HG03354 (cell line): ENCODE measurements at regions not wholly inside any gene's neighbourhood (a gene's known extent, or its start where the extent isn't known, plus 50 kb on each side); places are given as distances from the start of the nearest gene placed in this dataset.
"Not testable (repeated sequence)": the region's sequence is repeated elsewhere in the genome, so short reads cannot be mapped to it uniquely, and the experiment has no call there.

ENCODE experiments used
- ATAC-seq: cut with Tn5 transposase; IDR thresholded peaks from one replicate; pipeline ENCODE4 v1.9.1; 2021; ENCODE audit warnings: mild to moderate bottlenecking; ENCODE audit not compliant: unreplicated experiment, poor library complexity, severe bottlenecking

DNA sequence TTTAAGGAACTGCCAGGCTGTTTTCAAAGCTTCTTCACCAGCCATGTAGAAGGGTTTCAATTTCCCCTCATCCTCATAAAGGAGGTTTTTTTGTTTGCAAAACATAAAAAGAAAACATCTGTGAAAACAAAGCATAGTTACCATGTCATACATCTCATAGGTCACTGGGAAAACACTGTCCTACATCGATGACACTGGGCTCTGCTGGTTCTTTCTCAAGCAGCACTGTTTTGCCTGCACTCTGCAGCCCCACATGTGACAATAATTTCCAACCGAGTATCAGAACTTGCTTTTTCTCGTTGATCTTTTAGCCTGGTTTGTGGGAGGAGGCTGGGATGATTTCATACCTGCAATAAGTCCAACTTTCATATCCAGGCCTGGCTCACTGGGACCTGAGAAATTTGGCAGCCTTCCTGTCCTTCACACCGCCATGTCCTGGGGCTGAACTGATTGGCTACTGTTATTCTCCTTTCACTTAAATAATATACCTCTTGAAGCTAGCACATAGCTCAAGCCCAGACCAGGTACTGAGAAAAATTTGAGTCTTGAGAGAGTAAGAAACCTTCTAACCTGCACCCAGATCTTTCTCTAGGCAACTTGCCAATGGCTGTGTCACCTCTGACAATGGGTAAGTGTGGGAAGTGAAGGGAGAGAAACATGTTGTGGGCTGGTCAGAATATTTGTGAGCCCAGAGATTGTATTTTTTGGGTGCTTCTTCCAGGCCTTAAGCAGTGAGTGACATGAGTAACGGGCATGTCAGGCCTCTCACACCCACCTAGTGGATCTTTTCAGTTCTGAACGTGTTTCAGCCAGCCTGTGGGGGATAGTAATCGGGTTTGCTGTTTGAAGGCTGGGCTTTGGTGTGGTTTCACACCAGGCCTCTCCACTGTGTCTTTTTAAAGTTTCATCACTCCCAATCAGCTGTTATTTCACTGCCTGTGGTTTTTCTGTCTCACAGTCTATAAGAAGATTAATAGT lies 502.8 kb downstream of the NTRK2 start:
- no peak for ATAC-seq

DNA sequence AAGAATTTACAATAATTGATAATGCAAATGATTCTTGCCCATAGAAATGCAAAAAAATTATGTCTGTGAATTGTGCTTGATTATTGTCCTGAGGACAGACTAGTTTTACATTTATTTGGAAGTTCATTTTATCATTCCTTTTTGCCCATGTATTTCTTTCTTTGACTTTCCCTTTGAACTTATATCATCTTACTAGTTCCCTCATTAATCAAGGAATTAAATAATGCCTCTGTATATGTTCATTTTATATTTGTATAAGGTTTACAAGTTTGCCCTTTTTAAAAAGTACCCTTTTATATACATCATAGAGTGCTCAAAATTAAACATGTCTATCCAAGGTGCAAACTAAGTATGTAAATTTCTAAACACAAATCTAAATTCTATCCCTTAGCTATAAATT lies 501.6 kb downstream of the NTRK2 start:
- ATAC-seq, result no peak

DNA sequence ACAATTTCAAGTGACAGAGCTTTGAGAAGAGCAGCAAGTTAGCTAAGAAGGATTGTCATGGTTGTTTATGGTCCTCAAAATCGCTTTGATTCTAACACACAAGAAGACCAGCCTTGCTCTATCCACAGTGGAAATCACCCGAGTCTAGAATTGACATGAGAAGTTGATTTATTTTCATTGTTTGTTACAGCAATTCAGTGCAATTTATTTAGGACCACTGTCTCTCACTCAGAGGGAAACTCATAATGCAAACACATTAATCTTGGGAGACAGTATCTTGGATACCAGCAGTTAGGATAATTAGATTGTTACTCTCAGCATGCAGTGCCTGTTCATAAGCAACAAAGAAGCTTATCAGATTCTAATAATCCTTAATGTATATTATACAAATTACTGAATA lies 498.9 kb downstream of the NTRK2 start:
- no peak for ATAC-seq

DNA sequence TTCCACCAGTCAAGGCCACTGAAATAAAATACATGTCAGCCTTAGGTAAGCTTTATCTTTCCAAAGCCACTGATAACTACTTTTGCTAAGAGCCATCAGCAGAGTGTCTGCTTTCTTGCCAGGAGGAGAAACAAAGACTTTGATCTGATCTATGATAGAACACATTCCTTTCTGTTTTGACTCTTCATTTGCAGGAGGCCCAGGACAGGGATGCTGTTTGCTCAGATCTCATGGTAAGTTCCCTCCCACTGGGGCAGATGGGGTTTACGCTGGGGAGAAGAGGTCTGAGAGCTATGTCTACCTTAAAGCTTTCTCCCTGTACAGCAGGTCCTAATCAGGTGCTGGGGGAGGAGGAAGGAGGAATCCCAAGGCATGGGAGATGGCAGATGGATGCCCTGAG lies 497.6 kb downstream of the NTRK2 start:
- no peak for ATAC-seq

DNA sequence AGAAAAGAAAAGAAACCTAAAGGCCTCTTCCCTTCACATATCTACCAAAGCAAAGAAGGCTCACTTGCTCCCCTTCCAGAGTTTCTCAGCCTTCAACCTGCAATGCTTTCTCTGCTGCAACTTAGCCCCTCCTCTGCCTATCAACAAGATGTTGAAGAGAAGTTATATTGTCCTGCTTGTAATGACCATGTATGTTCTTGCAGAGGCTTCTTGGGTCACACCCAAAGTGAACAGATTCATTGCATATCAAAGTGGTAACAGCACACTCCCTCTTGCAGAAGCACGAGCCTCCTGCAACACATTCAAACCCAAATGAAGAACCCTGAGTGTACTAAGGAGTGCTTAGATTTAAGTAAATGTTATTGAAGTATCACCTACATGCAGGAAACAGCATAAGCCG lies 494.3 kb downstream of the NTRK2 start:
- ATAC-seq, result no peak

DNA sequence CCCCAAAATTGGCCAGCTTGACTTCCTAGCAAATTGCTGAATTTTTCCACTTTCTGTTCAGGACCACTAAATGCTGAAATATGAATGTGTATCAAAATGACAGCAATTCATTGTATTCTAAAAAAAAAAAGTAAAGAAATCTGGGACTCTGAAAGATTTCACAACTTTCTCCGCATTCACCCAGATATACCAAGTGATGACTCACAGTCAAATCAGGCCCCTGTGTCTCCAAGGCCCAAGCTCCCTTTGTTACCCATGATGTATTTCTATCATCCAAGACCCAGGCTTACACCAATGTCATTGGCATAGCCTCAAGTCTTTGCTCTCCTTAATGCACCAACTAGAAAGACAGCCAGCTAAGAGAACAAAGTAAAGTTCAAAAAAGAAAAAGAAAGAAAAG lies 493.9 kb downstream of the NTRK2 start:
- ATAC-seq, result no peak

DNA sequence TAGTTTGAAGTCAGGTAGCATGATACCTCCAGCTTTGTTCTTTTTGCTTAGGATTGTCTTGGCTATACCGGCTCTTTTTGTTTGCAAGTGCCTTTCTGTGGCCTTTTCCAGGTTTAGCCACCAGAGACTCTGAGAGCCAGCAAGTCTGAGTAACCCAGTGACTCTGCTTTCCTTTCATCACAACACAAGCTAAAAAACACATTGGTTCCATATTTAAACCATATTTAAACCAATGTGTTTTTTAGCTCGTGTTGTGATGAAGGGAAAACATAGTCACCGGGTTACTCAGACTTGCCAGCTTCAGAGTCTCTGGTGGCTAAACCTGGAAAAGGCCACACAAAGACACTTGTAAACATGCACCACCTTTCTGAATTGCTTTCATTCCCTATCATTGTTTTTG lies 493.3 kb downstream of the NTRK2 start:
- no peak for ATAC-seq

DNA sequence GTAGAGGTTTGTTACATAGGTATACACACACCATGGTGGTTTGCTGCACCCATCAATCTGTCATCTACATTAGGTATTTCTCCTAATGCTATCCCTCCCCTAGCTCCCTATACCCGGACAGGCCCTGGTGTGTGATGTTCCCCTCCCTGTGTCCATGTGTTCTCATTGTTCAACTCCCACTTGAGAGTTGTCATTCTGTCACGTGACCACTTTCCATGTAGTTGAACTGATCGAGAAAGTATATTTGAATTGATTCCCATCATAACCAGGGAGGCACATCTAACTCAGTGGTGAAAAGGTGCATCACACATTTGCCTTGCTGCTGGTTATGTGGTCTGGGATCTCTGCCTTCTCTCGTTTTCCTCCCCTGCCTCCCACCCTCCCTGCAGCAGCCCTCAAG lies 491.4 kb downstream of the NTRK2 start:
- not testable (repeated sequence) for ATAC-seq

DNA sequence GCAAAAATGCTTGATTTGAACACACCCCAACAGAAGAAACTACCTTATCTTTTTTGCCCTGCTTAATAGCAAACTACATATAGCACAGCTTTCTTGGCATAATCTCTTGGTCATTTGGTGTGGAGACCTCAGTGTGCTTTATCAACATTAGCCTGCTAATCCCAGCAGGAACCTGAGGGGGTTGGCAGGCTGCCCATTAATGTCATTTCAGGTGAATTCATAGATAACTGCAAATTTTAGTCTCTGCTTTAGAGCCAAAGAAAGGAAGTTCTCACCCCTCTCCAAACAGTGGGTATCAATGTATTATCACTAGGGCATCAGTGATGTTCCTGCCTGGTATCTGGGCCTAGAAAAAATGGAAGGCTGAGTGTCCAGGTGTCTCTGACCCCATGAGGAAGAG lies 489.0 kb downstream of the NTRK2 start:
- no peak for ATAC-seq

DNA sequence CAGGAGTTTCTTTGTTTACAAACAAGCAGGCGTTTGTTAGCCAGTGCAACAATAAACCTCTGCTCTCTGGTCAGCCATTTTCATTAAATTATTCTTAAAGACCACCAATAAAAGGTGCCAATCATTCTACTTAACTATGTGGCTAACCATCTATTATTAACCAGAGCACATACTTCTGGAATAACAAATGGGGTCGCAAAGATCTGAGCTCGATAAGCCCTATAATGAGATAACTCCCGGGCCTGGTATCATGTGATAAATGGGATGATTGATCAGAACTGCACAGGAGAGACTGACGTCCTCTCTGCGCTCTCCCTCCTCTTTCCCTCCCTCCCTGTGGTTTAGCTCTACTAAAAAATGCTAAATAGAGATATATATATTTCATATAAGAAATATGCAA lies 488.2 kb downstream of the NTRK2 start:
- no peak for ATAC-seq

DNA sequence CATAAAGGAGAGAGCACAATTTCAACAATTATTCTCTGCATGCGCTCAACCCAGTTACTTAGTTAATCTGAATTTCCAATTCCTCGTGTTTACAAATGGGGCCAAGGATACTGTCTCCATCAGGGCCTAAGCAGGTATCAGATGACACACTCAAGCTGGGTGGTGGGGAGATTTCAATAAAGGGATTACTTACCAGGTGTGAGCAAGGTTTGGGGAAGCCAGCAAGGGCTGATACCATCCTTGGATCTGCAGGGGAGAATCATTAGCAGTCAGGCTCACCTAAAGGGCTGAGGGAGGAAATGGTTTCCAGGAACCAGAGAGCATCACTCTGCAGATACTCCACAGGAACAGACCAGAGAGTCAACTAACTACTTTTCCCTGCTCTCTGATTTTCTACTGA lies 487.1 kb downstream of the NTRK2 start:
- no peak for ATAC-seq

DNA sequence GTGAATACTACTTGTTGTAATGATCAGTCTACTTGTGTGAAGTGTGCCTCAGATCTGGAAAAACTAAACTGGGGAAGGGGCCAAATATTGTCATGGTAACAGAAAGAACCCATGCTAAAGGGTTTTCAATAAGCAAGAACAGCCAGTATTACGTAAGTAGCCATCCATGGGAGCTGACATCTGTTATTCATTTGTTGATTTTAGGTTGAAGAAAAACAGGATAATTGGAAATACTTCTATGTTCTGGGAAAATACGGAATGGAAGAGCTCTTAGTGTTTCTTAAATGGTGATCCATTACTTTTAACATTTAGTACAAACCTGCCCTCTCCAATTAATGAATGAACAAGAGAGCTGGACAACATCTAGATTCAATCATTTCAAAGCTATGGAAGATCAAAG lies 485.8 kb downstream of the NTRK2 start:
- ATAC-seq, result no peak

DNA sequence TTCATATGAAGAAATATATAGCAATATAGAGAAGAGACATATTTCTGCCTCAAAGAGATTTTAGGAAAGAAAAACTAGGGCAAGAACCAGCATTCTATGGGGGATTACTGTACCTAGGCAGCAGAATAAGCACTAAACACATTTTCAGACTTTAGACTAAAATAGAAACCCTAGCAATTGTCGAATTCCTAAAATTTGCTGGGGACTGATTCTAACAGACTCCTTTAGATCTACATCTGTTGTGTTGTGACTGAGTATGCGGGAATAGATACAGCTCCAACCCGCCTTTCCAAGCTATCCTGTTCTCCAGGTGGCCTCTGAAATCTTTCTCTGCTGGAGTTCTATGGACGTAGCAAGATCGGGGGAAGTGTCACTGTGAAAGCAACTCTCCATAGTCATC lies 482.2 kb downstream of the NTRK2 start:
- ATAC-seq, result no peak

DNA sequence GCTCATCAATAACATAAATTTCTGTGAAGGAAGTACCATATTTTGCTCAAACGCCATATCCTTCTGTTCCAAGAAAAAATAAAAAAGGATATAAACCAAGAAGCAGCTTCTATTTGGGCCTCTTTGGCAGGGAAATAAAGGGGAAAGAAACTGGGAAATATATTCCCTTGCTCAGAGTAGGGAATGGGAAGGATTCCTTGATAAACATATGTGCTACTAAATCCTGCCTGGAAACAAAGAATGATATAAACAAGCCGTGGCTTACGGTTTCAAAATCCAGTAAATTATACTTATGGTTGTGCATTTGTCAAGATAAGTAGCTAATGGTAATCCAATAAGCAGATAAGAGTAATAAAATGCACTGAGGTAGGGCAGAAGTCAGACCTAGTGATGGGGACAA lies 481.6 kb downstream of the NTRK2 start:
- no peak for ATAC-seq

DNA sequence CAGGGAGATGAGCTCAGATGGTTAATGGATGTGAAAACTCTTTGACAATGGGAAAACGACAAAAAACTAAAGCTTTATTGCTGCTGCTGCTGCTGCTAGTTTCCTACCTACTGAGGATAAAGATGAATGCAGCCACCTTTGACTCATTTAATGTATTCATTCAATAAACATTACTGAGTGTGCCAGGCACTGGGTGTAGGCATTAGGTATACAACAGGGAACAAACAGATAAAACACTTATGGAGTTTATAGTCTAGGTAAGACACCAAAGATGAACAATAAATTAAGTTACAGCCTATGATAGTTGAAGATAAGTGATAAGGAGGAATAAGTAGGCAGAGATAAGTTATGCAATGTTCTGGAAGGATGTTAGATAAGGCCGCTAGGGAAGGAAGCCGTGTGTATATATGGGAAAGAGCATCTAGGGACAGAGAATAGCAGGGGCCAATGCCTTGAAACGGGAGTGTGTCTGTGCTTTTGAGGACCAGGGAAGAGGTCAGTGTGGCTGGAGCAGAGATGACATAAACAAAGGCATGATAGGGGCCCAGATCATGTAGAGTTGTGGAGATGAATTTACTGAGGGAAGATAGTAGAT lies 477.6 kb downstream of the NTRK2 start:
- ATAC-seq, result no peak

DNA sequence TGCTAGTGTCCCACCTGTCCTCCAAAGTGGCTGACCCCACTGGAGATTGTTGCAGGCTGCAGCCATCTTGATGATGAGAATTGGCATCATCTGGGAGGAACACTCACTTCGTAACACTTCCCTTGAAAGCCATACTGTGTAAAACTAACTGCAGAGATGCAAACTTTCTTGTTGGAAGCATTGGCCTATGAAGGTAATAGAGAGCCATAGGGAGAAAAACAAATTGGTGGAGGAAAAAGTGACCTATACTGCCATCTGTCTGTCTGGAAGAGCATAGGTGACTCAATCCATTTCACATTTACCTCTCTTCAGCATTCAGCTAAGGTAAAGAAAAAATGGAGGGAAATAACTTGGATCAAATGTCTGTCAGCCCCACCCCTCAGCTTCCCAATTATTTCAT lies 473.4 kb downstream of the NTRK2 start:
- ATAC-seq, result no peak

DNA sequence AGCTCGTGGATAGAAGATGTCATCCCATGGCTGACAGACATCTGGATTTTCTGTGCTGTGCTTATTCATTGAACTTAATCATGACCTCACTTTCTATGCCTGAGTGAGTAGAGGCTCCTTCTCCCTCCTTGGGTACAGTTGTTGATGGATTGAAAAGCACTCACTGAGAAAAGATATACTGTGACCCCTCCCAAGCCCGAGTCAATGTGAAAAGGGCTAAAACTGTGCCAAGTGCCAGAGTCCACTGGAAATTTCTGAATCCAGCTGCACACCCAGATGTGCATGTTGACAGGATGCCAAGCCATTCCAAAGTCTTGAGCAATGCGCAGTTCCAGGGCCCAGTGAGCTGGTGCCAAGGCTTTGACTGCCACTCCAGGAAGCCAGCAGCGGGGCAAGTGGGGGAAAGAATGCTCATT lies 473.0 kb downstream of the NTRK2 start:
- ATAC-seq, result no peak

DNA sequence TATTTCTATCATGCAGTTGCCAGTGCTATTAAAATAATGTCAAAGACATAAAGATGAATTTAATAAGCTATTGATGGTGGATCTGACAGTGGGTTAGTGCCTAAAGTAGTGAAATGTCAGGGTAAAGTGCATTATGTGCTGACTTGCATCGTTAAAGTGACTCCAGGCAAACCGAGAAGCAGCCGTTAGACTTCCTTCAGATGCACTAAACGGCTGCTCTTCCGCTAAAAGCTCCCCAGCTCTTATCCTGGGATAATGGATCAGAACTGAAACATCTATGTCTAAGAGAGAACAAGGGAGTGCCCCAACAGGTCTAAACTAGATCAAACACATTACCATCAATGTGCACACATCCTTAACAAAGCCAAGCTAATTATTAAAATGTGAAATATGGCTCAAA lies 468.2 kb downstream of the NTRK2 start:
- no peak for ATAC-seq

DNA sequence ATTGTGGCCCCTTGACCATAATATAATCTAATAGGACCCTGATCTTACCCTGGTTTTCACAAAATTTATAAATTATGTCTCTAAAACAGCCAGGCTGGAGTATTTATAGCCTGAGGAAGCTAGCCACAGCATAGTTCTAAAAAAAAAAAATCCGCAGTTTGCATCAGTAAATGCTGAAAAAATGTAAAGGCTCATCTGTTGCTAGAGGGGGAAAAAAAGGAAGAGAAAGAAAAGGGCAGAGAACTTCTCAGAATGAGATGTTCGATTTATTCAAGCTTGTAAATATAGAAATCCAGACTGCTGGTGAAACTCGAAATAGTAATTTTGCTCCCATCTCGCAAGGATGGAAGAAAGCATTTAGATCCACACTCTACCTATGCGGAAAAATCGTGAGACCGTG lies 467.5 kb downstream of the NTRK2 start:
- no peak for ATAC-seq

DNA sequence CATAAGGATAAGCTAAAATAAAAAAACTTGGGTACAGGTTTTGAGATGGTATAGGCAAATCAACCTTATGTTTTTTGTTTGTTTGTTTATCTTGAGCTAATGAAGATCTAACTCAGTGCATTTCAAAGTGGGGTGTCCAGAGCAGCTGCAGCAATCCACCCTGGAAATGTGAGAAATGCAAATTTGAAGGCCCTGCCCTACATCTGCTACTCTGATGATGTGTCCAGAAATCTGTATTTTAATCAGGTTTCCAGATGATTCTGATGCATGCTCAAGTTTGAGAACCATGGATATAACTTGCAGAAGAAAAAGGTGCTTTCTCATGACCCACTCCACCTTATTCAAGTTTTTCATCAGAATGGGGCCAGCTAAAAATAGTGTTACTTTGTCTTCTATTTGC lies 467.0 kb downstream of the NTRK2 start:
- no peak for ATAC-seq

DNA sequence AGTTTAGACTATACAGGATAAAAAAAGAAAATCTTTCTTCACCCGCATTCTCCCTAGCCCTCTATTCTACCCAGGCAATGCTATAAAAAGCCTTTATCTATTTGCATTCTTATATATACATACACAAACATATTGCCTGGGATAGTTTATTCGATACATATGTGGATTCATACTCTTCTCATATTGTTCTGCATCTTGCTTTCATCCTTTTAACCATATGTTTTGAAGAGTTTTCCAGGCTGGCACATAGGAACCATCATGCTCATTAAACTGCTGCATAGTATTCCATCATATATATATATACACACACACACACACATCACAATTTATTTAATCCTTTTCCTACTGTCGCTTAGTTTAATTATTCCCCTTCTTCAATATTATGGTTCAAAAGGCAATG lies 461.2 kb downstream of the NTRK2 start:
- ATAC-seq, result no peak
